ENCODE measurements at regions not wholly inside any gene's neighbourhood (a gene's known extent, or its start where the extent isn't known, plus 50 kb on each side); places are given as distances from the start of the nearest gene placed in this dataset.

- TF ChIP-seq, protein P1, sequence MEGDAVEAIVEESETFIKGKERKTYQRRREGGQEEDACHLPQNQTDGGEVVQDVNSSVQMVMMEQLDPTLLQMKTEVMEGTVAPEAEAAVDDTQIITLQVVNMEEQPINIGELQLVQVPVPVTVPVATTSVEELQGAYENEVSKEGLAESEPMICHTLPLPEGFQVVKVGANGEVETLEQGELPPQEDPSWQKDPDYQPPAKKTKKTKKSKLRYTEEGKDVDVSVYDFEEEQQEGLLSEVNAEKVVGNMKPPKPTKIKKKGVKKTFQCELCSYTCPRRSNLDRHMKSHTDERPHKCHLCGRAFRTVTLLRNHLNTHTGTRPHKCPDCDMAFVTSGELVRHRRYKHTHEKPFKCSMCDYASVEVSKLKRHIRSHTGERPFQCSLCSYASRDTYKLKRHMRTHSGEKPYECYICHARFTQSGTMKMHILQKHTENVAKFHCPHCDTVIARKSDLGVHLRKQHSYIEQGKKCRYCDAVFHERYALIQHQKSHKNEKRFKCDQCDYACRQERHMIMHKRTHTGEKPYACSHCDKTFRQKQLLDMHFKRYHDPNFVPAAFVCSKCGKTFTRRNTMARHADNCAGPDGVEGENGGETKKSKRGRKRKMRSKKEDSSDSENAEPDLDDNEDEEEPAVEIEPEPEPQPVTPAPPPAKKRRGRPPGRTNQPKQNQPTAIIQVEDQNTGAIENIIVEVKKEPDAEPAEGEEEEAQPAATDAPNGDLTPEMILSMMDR (IDR thresholded peaks at IDR 0.05) = no peak
- TF ChIP-seq POLR2A (IDR thresholded peaks at IDR 0.05) = no peak
These were observed 227.9 kb downstream of the LURAP1L start for GRCh38 chr9:13002740-13003139.

All from uterus (tissue), 2 donors.